IMR-90 (cell line): ENCODE measurements at regions not wholly inside any gene's neighbourhood (a gene's known extent, or its start where the extent isn't known, plus 50 kb on each side); places are given as distances from the start of the nearest gene placed in this dataset.

Experiments used
- ATAC-seq: fragments of 200-7000 bp; cut with Tn5 transposase; 2 replicates; pipeline ENCODE4 v1.9.1; 2020; ENCODE audit warnings: low read depth, mild to moderate bottlenecking, moderate library complexity
- BruUV-seq: library from RNA; stranded (reverse); fragments of 400-500 nt; replicated peaks from 2 replicates; lab custom pipeline; 2021; lab: Mats Ljungman, UMichigan
- CTCF ChIA-PET: fragments of 300-600 bp; formaldehyde crosslinking; extraction: SDS; loops from one replicate; lab custom pipeline; 2021; ENCODE audit warnings: antibody characterized with exemption; lab: Yijun Ruan, JAX
- POLR2A ChIA-PET: fragments of 300-600 bp; sonication (Branson Sonifier 250); formaldehyde crosslinking; loops from one replicate; lab custom pipeline; 2022; ENCODE audit warnings: antibody characterized with exemption; ENCODE audit not compliant: unreplicated experiment; lab: Charles Lee
- DNase-seq: peaks from one replicate; pipeline ENCODE4 v3.0.0; 2013
- H2AFZ ChIP-seq: replicated peaks from 2 replicates; pipeline ENCODE3; 2013; ENCODE audit warnings: low read length, mild to moderate bottlenecking; ENCODE audit not compliant: poor library complexity
- H2AK5ac ChIP-seq: 2 replicates; pipeline ENCODE4 v1.6.1; 2013; ENCODE audit warnings: low read depth, low read length, inconsistent platforms
- H2AK9ac ChIP-seq: replicated peaks from 2 replicates; pipeline ENCODE3; 2013; ENCODE audit warnings: mild to moderate bottlenecking, low read depth, low read length, moderate library complexity; ENCODE audit not compliant: poor library complexity
- H2BK120ac ChIP-seq: 2 replicates; pipeline ENCODE4 v1.6.1; 2013; ENCODE audit warnings: low read depth, low read length, inconsistent platforms
- H2BK15ac ChIP-seq: 3 replicates; pipeline ENCODE4 v1.6.1; 2013; ENCODE audit warnings: low read depth, low read length, inconsistent platforms
- H2BK20ac ChIP-seq: 2 replicates; pipeline ENCODE4 v1.6.1; 2013; ENCODE audit warnings: low read depth, mild to moderate bottlenecking, inconsistent platforms, low read length, moderate library complexity
- H2BK5ac ChIP-seq: 2 replicates; pipeline ENCODE4 v1.6.1; 2013; ENCODE audit warnings: mild to moderate bottlenecking, low read depth, low read length, inconsistent platforms; ENCODE audit not compliant: poor library complexity, severe bottlenecking
- H3K14ac ChIP-seq: replicated peaks from 2 replicates; pipeline ENCODE4 v1.6.1; 2013; ENCODE audit warnings: low read depth, low read length, inconsistent platforms
- H3K18ac ChIP-seq: 2 replicates; pipeline ENCODE4 v1.6.1; 2013; ENCODE audit warnings: low read depth, low read length, control low read depth
- H3K23ac ChIP-seq: 2 replicates; pipeline ENCODE4 v1.6.1; 2013; ENCODE audit warnings: low read depth, low read length, inconsistent platforms
- H3K27ac ChIP-seq: 2 replicates; pipeline ENCODE4 v1.5.1; 2013; ENCODE audit warnings: mild to moderate bottlenecking, control low read depth, low read length; ENCODE audit not compliant: insufficient read depth
- H3K27me3 ChIP-seq: 2 replicates; pipeline ENCODE4 v1.6.1; 2013; ENCODE audit warnings: low read length; ENCODE audit not compliant: control insufficient read depth, insufficient read depth
- H3K36me3 ChIP-seq: 2 replicates; pipeline ENCODE4 v1.6.1; 2013; ENCODE audit warnings: low read length, mixed read lengths; ENCODE audit not compliant: control insufficient read depth, insufficient read depth
- H3K4ac ChIP-seq: 2 replicates; pipeline ENCODE4 v1.6.1; 2013; ENCODE audit warnings: low read depth, low read length, inconsistent platforms
- H3K4me1 ChIP-seq: 2 replicates; pipeline ENCODE4 v1.6.1; 2013; ENCODE audit warnings: low read length, mixed read lengths; ENCODE audit not compliant: control insufficient read depth, insufficient read depth
- H3K4me2 ChIP-seq: 2 replicates; pipeline ENCODE4 v1.6.1; 2013; ENCODE audit warnings: low read depth, mild to moderate bottlenecking, control low read depth, low read length, moderate library complexity
- H3K4me3 ChIP-seq: 2 replicates; pipeline ENCODE4 v1.5.1; 2013; ENCODE audit warnings: low read depth, mild to moderate bottlenecking, control low read depth, low read length, moderate library complexity; ENCODE audit not compliant: insufficient read depth
- H3K56ac ChIP-seq: 2 replicates; pipeline ENCODE4 v1.6.1; 2013; ENCODE audit warnings: low read length, inconsistent platforms; ENCODE audit not compliant: insufficient read depth; ENCODE audit errors: extremely low read depth
- H3K79me1 ChIP-seq, 2 experiments: 2 replicates each; pipeline ENCODE4 v1.6.1; 2013; ENCODE audit warnings: low read length in 2 of 2, inconsistent platforms in 1 of 2, low read depth in 1 of 2
- H3K9ac ChIP-seq: 2 replicates; pipeline ENCODE4 v1.6.1; 2013; ENCODE audit warnings: low read depth, low read length, control low read depth
- H3K9me1 ChIP-seq: 2 replicates; pipeline ENCODE4 v1.6.1; 2013; ENCODE audit warnings: low read length, inconsistent platforms; ENCODE audit not compliant: insufficient read depth
- H3K9me3 ChIP-seq: 2 replicates; pipeline ENCODE4 v1.6.1; 2013; ENCODE audit warnings: low read length; ENCODE audit not compliant: control insufficient read depth, insufficient read depth
- H4K20me1 ChIP-seq: 2 replicates; pipeline ENCODE4 v1.6.1; 2013; ENCODE audit warnings: low read length, inconsistent platforms; ENCODE audit not compliant: insufficient read depth
- H4K5ac ChIP-seq: 2 replicates; pipeline ENCODE4 v1.6.1; 2013; ENCODE audit warnings: mild to moderate bottlenecking, low read depth, low read length, control low read depth
- H4K8ac ChIP-seq, 2 experiments: 2 replicates each; pipeline ENCODE4 v1.6.1; 2013; ENCODE audit warnings: low read depth in 2 of 2, low read length in 2 of 2, control low read depth in 1 of 2, inconsistent platforms in 1 of 2
- H4K91ac ChIP-seq: 2 replicates; pipeline ENCODE4 v1.6.1; 2013; ENCODE audit warnings: low read depth, low read length, inconsistent platforms; ENCODE audit not compliant: insufficient read depth
- BHLHE40 ChIP-seq: fragments of 150-350 bp; IDR thresholded peaks from 2 replicates; pipeline ENCODE4 v1.6.1; 2016; ENCODE audit warnings: mild to moderate bottlenecking, low read depth, low read length
- CEBPB ChIP-seq: IDR thresholded peaks from 2 replicates; pipeline ENCODE4 v1.6.1; 2012; ENCODE audit warnings: low read depth, low read length, improper control_type of control experiment
- CHD1 ChIP-seq: IDR thresholded peaks from 2 replicates; pipeline ENCODE4 v1.6.1; 2012; ENCODE audit warnings: low read depth, low read length, improper control_type of control experiment
- CTCF ChIP-seq: conservative IDR thresholded peaks from 2 replicates; pipeline ENCODE4 v1.5.1; 2012; ENCODE audit warnings: mild to moderate bottlenecking, low read depth, low read length, improper control_type of control experiment
- ELK1 ChIP-seq: fragments of 150-350 bp; IDR thresholded peaks from 2 replicates; pipeline ENCODE4 v1.6.1; 2016; ENCODE audit warnings: low read depth, mild to moderate bottlenecking, low read length, moderate library complexity, borderline replicate concordance
- FOS ChIP-seq: fragments of 150-350 bp; IDR thresholded peaks from 2 replicates; pipeline ENCODE4 v1.6.1; 2016; ENCODE audit warnings: low read depth, low read length
- MAFK ChIP-seq: IDR thresholded peaks from 2 replicates; pipeline ENCODE4 v1.6.1; 2012; ENCODE audit warnings: low read depth, low read length, improper control_type of control experiment
- NFE2L2 ChIP-seq: fragments of 150-350 bp; IDR thresholded peaks from 2 replicates; pipeline ENCODE4 v1.6.1; 2016; ENCODE audit warnings: low read depth, mild to moderate bottlenecking, low read length
- RAD21 ChIP-seq: IDR thresholded peaks from 2 replicates; pipeline ENCODE4 v1.6.1; 2012; ENCODE audit warnings: low read length, improper control_type of control experiment
- RCOR1 ChIP-seq: IDR thresholded peaks from 2 replicates; pipeline ENCODE4 v1.6.1; 2012; ENCODE audit warnings: mild to moderate bottlenecking, low read length, improper control_type of control experiment; ENCODE audit not compliant: insufficient replicate concordance
- RFX5 ChIP-seq: IDR thresholded peaks from 2 replicates; pipeline ENCODE4 v1.8.0; 2012; ENCODE audit warnings: low read depth, mild to moderate bottlenecking, low read length, moderate library complexity
- SMC3 ChIP-seq: fragments of 150-350 bp; IDR thresholded peaks from 2 replicates; pipeline ENCODE4 v1.6.1; 2016; ENCODE audit warnings: low read depth, mild to moderate bottlenecking, antibody characterized with exemption, low read length, moderate library complexity
- USF2 ChIP-seq: fragments of 150-350 bp; IDR thresholded peaks from 2 replicates; pipeline ENCODE4 v1.6.1; 2017; ENCODE audit warnings: mild to moderate bottlenecking, antibody characterized with exemption, low read length, low read depth
- WGBS, 2 experiments: methylation state at CpG; one replicate each; pipeline versions ENCODE4 v1.1.5 to v1.1.7; 2013; ENCODE audit warnings: missing lambda C conversion rate in 2 of 2; ENCODE audit not compliant: insufficient read length in 1 of 2; ENCODE audit errors: extremely low coverage in 2 of 2; 5-methylcytosine and 5-hydroxymethylcytosine counted together
- dilution Hi-C: fragments of 300-500 bp; cut with HindIII; formaldehyde crosslinking; loops from one replicate; pipeline ENCODE4 v1.14.3; 2018; ENCODE audit warnings: low sequenced_read_pairs; ENCODE audit not compliant: unreplicated experiment
- in situ Hi-C: fragments of 300-500 bp; cut with MboI; formaldehyde crosslinking; loops from 3 replicates; pipeline ENCODE4 v1.14.3; 2019; ENCODE audit warnings: low sequenced_read_pairs, inconsistent platforms, mixed read lengths
- intact Hi-C: fragments of 100-400 bp; cut with micrococcal nuclease; formaldehyde crosslinking; loops from 2 replicates; pipeline ENCODE4 v1.10.0; 2022

- no peak overlapping the region for H2BK120ac ChIP-seq
- no peak overlapping the region for H3K18ac ChIP-seq
- H3K9me1 ChIP-seq: no peaks in the 10 kb centered on the region; the same call in 1 of the 2 replicates
- H4K5ac ChIP-seq: no peak overlapping the region
- H3K79me1 ChIP-seq: no peaks in the 10 kb centered on the region
- H2BK20ac ChIP-seq: no peak overlapping the region
- no peak overlapping the region for H2BK15ac ChIP-seq
- intact Hi-C loops: no loop called here
- no peaks in the 10 kb centered on the region for H4K20me1 ChIP-seq
- POLR2A ChIA-PET: no interaction called here
- no peak overlapping the region for H3K27ac ChIP-seq
- H3K56ac ChIP-seq: no peak overlapping the region
- CTCF ChIA-PET: no interaction called here
- no peaks in the 10 kb centered on the region for H3K9me3 ChIP-seq
- H4K91ac ChIP-seq: no peak overlapping the region
- no peak overlapping the region for H3K9ac ChIP-seq
- H3K4ac ChIP-seq: no peak overlapping the region
- H3K4me2 ChIP-seq: no peak overlapping the region
- H3K36me3 ChIP-seq: no peaks in the 10 kb centered on the region
- 0 out of 2 replicates have a peak, but pooled peaks cover 2% of the 10 kb centered on the region for H3K27me3 ChIP-seq
- no peaks in the 10 kb centered on the region for H3K4me1 ChIP-seq
- no peak overlapping the region for H3K4me3 ChIP-seq
- dilution Hi-C loops: no loop called here
- TF ChIP-seq RFX5 (no peak), CTCF (no peak), SMC3 (no peak), BHLHE40 (no peak), USF2 (no peak), FOS (no peak), RCOR1 (no peak), ELK1 (no peak), MAFK (no peak), RAD21 (no peak), CHD1 (no peak), NFE2L2 (no peak), CEBPB (no peak)
- H2AK9ac ChIP-seq: no peak overlapping the region
- no peak overlapping the region for H2AFZ ChIP-seq
- DNase-seq (no peak), ATAC-seq (no peak)
- WGBS, 2 experiments: no CpG with 5 or more reads among the region's 4 CpGs
- H2AK5ac ChIP-seq: no peak overlapping the region
- no peak overlapping the region for H3K23ac ChIP-seq
- in situ Hi-C loops: no loop called here
- no peak overlapping the region for H4K8ac ChIP-seq
- H3K14ac ChIP-seq: no peak overlapping the region
- no peak overlapping the region for H2BK5ac ChIP-seq
- no TSS peak for BruUV-seq
Measured at GRCh38 chr12:92432724-92433441, 269.9 kb upstream of the PLEKHG7 start.
